Ovary (tissue), 7 donors: ENCODE measurements at regions not wholly inside any gene's neighbourhood (a gene's known extent, or its start where the extent isn't known, plus 50 kb on each side); places are given as distances from the start of the nearest gene placed in this dataset.

ENCODE experiments used
- DNase-seq, 5 donors: peaks; one replicate each; pipeline ENCODE4 v3.0.0-alpha.2; 2019 to 2020
- H3K27ac ChIP-seq, 2 donors: fragments of 200-600 bp; one replicate each; pipeline versions ENCODE4 v1.5.1 to v1.8.0; 2019 to 2022
- H3K27me3 ChIP-seq: fragments of 200-600 bp; one replicate; pipeline ENCODE4 v1.8.0; 2022
- H3K36me3 ChIP-seq: fragments of 200-600 bp; sonication (generic); one replicate; pipeline ENCODE4 v1.5.1; 2019
- H3K4me1 ChIP-seq: one replicate; pipeline ENCODE4 v1.8.1; 2013; ENCODE audit warnings: mild to moderate bottlenecking, moderate library complexity; ENCODE audit not compliant: insufficient read depth
- H3K4me3 ChIP-seq: fragments of 200-600 bp; sonication (generic); one replicate; pipeline ENCODE4 v1.5.1; 2017
- H3K9me3 ChIP-seq, 2 donors: fragments of 200-600 bp in 1 of 2; sonication (generic) in 1 of 2; one replicate each; pipeline versions ENCODE4 v1.5.1 to v1.8.1; 2013 to 2019; ENCODE audit warnings: mild to moderate bottlenecking in 1 of 2, moderate library complexity in 1 of 2
- EP300 ChIP-seq: sonication (generic); formaldehyde crosslinking; IDR thresholded peaks from one replicate; pipeline ENCODE4 v1.6.1; 2017; ENCODE audit warnings: antibody characterized with exemption
- POLR2A ChIP-seq: fragments of 450-650 bp; IDR thresholded peaks from one replicate; pipeline ENCODE4 v1.6.1; 2017; ENCODE audit warnings: antibody characterized with exemption, mild to moderate bottlenecking, moderate library complexity
- WGBS, 3 donors: extraction: QIAGEN DNeasy Blood & Tissue Kit in 1 of 3; methylation state at CpG; one replicate each; pipeline versions ENCODE4 v1.1.5 to v1.1.7; 2013 to 2017; 5-methylcytosine and 5-hydroxymethylcytosine counted together
- intact Hi-C, 4 donors: fragments of 100-400 bp; cut with DNase I; formaldehyde crosslinking; loops; one replicate each; pipeline versions ENCODE4 v1.11.0 to v1.15.1; 2022 to 2023
- TF ChIP-seq, protein P1 (sequence below), 3 donors: fragments of 450-650 bp in 2 of 3; fragments of 200-600 bp in 1 of 3; IDR thresholded peaks; one replicate each; pipeline versions ENCODE4 v1.5.1 to v1.8.0; 2016 to 2022; ENCODE audit warnings: antibody characterized with exemption in 3 of 3, mild to moderate bottlenecking in 1 of 3
- donor health status: DM: no; HTN: no; CAD: no; lungs with moderate emphysema.
- donor health status: DM: no; HTN: no; CAD: no.
- donor health status: Bipolar disorder and iron deficiency.
- donor health status: DM: no; HTN: no; CAD: no.
- donor health status: DM: yes; HTN: yes; CAD: no.

DNA sequence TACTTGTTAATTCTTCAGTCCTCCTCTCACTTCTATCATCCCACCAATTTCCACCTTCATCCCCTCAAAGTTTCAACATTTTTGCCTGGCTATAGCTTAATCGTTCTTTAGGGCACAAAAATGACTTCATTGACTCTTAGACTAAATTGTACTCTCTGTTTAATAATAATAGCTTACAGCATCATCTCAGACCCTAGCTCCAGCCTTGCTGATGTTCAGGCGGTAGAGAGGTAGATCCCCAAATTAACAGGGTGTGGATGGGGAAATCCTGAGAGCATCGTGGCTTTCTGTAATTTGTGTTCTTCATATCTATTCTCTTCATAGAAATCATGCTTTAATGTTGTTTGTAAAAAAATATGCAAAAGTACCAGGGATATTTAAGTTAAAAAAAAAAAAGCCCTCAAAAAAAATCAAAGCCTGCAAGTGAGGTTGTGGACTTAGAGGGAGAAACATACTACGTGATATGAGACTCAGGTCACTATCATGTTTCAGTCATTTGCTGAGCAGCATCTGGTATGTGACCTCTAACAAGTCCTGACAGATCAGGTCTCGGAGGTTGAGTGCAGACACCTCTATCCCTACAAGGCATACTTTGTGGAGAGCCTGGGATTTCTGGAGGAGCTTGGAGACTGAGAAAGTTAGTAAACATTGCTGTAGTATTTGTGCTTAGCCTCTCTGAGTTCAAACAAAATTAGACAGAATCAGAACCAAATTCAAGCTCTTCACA is 1063.3 kb upstream of the CITED2 start:
- 89 to 92% (median 90%) methylated on average over 5 of the region's 5 CpGs for WGBS, 3 donors
- no peaks in the 10 kb centered on the region for H3K36me3 ChIP-seq
- H3K27me3 ChIP-seq, result no peaks in the 10 kb centered on the region
- H3K27ac ChIP-seq, result no peak overlapping the region
- TF ChIP-seq, protein P1, sequence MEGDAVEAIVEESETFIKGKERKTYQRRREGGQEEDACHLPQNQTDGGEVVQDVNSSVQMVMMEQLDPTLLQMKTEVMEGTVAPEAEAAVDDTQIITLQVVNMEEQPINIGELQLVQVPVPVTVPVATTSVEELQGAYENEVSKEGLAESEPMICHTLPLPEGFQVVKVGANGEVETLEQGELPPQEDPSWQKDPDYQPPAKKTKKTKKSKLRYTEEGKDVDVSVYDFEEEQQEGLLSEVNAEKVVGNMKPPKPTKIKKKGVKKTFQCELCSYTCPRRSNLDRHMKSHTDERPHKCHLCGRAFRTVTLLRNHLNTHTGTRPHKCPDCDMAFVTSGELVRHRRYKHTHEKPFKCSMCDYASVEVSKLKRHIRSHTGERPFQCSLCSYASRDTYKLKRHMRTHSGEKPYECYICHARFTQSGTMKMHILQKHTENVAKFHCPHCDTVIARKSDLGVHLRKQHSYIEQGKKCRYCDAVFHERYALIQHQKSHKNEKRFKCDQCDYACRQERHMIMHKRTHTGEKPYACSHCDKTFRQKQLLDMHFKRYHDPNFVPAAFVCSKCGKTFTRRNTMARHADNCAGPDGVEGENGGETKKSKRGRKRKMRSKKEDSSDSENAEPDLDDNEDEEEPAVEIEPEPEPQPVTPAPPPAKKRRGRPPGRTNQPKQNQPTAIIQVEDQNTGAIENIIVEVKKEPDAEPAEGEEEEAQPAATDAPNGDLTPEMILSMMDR (IDR thresholded peaks at IDR 0.05), result no peak
- TF ChIP-seq EP300, result no peak
- no peak for TF ChIP-seq POLR2A
- H3K4me3 ChIP-seq, result no peak overlapping the region
- intact Hi-C loops, result loop anchor here in 1 of 4 donors (10.0 kb wide), 1 partner anchor 1063 kb away; the partner anchor contains the start of gene CITED2
- DNase-seq, result no peak
- H3K9me3 ChIP-seq, result no peaks in the 10 kb centered on the region
- H3K4me1 ChIP-seq, result peaks cover 5% of the 10 kb centered on the region

DNA sequence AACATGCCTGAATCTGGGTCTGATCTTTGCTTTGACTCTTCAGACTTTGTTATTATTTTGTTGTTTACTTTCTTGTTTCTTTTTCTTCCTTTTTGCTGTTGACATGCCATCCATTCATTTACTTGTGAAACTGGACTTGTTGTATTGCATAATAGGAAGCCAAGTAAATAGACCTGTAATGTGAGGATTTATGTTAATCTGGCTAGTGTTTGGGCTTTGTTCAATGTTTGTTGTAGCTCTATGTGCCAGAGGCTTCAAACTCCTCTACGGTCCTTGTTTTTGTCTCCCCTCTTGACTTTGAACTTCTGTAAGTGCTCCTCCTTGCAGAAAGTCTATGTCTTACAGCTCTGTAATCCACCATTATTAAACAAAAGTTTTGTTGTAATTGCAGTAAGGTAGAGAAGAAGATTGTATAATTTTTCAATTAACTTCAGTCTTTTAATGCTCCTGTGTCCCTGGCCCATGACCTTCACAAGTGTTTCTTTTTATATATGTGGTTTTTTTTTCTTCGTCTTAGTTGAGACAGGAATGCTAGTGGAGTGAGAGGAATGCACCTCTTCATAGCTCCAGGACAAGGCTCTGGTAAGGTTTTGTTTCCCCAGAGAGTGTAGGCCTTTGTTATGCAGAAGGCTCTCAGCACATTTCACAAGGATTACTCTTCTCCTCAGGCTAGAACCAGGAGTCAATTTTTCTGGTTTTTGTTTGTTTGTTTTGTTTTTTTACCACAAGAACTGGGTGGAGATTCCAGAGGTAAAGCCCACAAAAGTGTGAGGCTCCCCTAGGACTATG is 1061.8 kb upstream of the CITED2 start:
- intact Hi-C loops, result loop anchor here in 1 of 4 donors (10.0 kb wide), 1 partner anchor 1061 kb away; the partner anchor contains the start of gene CITED2
- H3K36me3 ChIP-seq, result no peaks in the 10 kb centered on the region
- no peaks in the 10 kb centered on the region for H3K9me3 ChIP-seq
- WGBS, 3 donors, result 20 to 34% (median 21%) methylated on average over 2 of the region's 2 CpGs
- no peak overlapping the region for H3K4me3 ChIP-seq
- no peak for TF ChIP-seq POLR2A
- TF ChIP-seq, protein P1 (IDR thresholded peaks at IDR 0.05), result no peak
- H3K4me1 ChIP-seq, result peaks cover 5% of the 10 kb centered on the region
- no peak overlapping the region for H3K27ac ChIP-seq
- DNase-seq, result no peak
- H3K27me3 ChIP-seq, result no peaks in the 10 kb centered on the region

DNA sequence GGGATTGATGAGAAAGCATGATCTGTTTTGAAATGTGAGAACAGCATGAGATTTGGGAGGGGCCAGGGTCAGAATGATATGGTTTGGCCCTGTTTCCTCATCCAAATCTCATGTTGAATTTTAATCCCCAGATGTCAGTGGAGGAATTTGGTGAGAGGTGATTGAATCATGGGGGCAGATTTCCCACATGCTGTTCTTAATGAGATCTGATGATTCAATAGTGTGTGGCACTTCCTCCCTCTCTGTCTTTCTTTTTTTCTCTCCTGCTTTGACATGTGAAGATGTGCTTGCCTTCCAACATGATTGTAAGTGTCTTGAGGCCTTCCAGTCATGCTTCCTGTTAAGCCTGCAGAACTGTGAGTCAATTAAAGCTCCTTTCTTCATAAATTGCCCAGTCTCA is 1060.3 kb upstream of the CITED2 start:
- no peak for DNase-seq
- TF ChIP-seq, protein P1 (IDR thresholded peaks at IDR 0.05), result no peak
- TF ChIP-seq EP300 (no peak), POLR2A (no peak)
- no peak overlapping the region for H3K27ac ChIP-seq
- H3K4me1 ChIP-seq, result peaks cover 5% of the 10 kb centered on the region
- H3K4me3 ChIP-seq, result no peak overlapping the region
- no peaks in the 10 kb centered on the region for H3K36me3 ChIP-seq
- H3K27me3 ChIP-seq, result no peaks in the 10 kb centered on the region
- intact Hi-C loops, result loop anchor here in 1 of 4 donors (10.0 kb wide), 1 partner anchor 1060 kb away; the partner anchor contains the start of gene CITED2
- no peaks in the 10 kb centered on the region for H3K9me3 ChIP-seq

DNA sequence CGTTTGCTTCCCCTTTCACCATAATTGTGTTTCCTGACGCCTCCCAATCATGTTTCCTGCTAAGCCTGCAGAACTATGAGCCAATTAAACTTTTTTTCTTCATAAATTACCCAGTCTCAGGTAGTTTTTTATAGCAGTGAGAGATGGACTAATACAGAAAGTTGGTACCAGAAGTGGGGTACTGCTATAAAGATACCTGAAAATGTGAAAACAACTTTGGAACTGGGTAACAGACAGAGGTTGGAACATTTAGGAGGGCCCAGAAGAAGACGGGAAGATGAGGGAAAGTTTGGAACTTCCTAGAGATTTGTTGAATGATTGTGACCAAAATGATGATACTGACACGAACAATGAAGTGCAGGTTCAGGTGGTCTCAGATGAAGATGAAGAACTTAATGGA is 1058.6 kb upstream of the CITED2 start:
- H3K27me3 ChIP-seq, result no peaks in the 10 kb centered on the region
- no peaks in the 10 kb centered on the region for H3K36me3 ChIP-seq
- no peaks in the 10 kb centered on the region for H3K9me3 ChIP-seq
- WGBS, 3 donors, result 94 to 98% (median 97%) methylated on average over 4 of the region's 4 CpGs
- intact Hi-C loops, result loop anchor here in 1 of 4 donors (10.0 kb wide), 1 partner anchor 1058 kb away; the partner anchor contains the start of gene CITED2
- H3K4me3 ChIP-seq, result no peak overlapping the region
- TF ChIP-seq POLR2A (no peak), EP300 (no peak)
- TF ChIP-seq, protein P1 (IDR thresholded peaks at IDR 0.05), result no peak
- no peak for DNase-seq
- no peak overlapping the region for H3K27ac ChIP-seq
- peaks cover 5% of the 10 kb centered on the region for H3K4me1 ChIP-seq
